HepG2 (cell line): ENCODE measurements at regions not wholly inside any gene's neighbourhood (a gene's known extent, or its start where the extent isn't known, plus 50 kb on each side); places are given as distances from the start of the nearest gene placed in this dataset.

Experiments
- BRD4 ChIP-seq: sonication (generic); formaldehyde crosslinking; IDR thresholded peaks from 2 replicates; pipeline ENCODE4 v1.4.0; 2020; ENCODE audit warnings: missing genetic modification reagents
- CCAR2 ChIP-seq: fragments of 200-400 bp; formaldehyde crosslinking; optimal IDR thresholded peaks from 2 replicates; pipeline ENCODE3; 2018; ENCODE audit warnings: low read depth, mild to moderate bottlenecking, low read length, moderate library complexity
- CHD4 ChIP-seq: fragments of 200-600 bp; sonication (generic); IDR thresholded peaks from 2 replicates; pipeline ENCODE4 v1.7.0; 2017; ENCODE audit warnings: mild to moderate bottlenecking, low read length, borderline replicate concordance
- FIP1L1 ChIP-seq: fragments of 200-400 bp; formaldehyde crosslinking; IDR thresholded peaks from 2 replicates; pipeline ENCODE4 v1.6.1; 2018; ENCODE audit warnings: low read depth, mild to moderate bottlenecking, low read length, moderate library complexity, borderline replicate concordance; ENCODE audit not compliant: insufficient read depth
- FOXO1 ChIP-seq: sonication (generic); formaldehyde crosslinking; IDR thresholded peaks from 2 replicates; pipeline ENCODE4 v1.4.0; 2020; ENCODE audit warnings: missing genetic modification reagents
- HES4 ChIP-seq: sonication (generic); formaldehyde crosslinking; IDR thresholded peaks from 2 replicates; pipeline ENCODE4 v1.9.0; 2021; ENCODE audit warnings: mild to moderate bottlenecking, missing genetic modification reagents, borderline replicate concordance
- KMT2A ChIP-seq: sonication (generic); formaldehyde crosslinking; IDR thresholded peaks from 2 replicates; pipeline ENCODE4 v1.4.0; 2020; ENCODE audit warnings: missing genetic modification reagents
- MTA1 ChIP-seq: sonication (generic); formaldehyde crosslinking; IDR thresholded peaks from 2 replicates; pipeline ENCODE4 v1.4.0; 2020; ENCODE audit warnings: missing genetic modification reagents, mild to moderate bottlenecking, borderline replicate concordance
- POLR2AphosphoS2 ChIP-seq: IDR thresholded peaks from 2 replicates; pipeline ENCODE4 v1.6.1; 2011; ENCODE audit warnings: low read depth, low read length, improper control_type of control experiment
- RFX3 ChIP-seq: IDR thresholded peaks from 2 replicates; pipeline ENCODE4 v1.6.1; 2016; ENCODE audit warnings: missing biosample characterization, missing genetic modification reagents
- SPEN ChIP-seq: sonication (generic); formaldehyde crosslinking; IDR thresholded peaks from 2 replicates; pipeline ENCODE4 v1.5.1; 2020; ENCODE audit warnings: low read depth, mild to moderate bottlenecking, missing genetic modification reagents
- SRSF9 ChIP-seq: fragments of 200-400 bp; formaldehyde crosslinking; IDR thresholded peaks from 2 replicates; pipeline ENCODE4 v1.6.1; 2018; ENCODE audit warnings: borderline replicate concordance, mild to moderate bottlenecking, low read depth, low read length; ENCODE audit not compliant: insufficient read depth, poor library complexity, severe bottlenecking
- TOPORS ChIP-seq: sonication (generic); formaldehyde crosslinking; IDR thresholded peaks from 2 replicates; pipeline ENCODE4 v1.8.0; 2023; ENCODE audit warnings: mild to moderate bottlenecking, missing genetic modification reagents
- ZFP37 ChIP-seq: sonication (generic); formaldehyde crosslinking; IDR thresholded peaks from 2 replicates; pipeline ENCODE4 v1.4.0; 2020; ENCODE audit warnings: missing genetic modification reagents, borderline replicate concordance
- ZNF205 ChIP-seq: IDR thresholded peaks from 2 replicates; pipeline ENCODE4 v1.6.1; 2018; ENCODE audit warnings: missing biosample characterization, missing genetic modification reagents
- ZNF501 ChIP-seq: sonication (generic); formaldehyde crosslinking; IDR thresholded peaks from 2 replicates; pipeline ENCODE4 v1.5.1; 2020; ENCODE audit warnings: mild to moderate bottlenecking, moderate library complexity, missing genetic modification reagents
- ZNF530 ChIP-seq: sonication (generic); formaldehyde crosslinking; IDR thresholded peaks from 2 replicates; pipeline ENCODE4 v1.5.0; 2020; ENCODE audit warnings: low read depth, mild to moderate bottlenecking, missing genetic modification reagents
- ZNF644 ChIP-seq: IDR thresholded peaks from 2 replicates; pipeline ENCODE4 v1.6.1; 2016; ENCODE audit warnings: low read depth
- ZNF672 ChIP-seq: sonication (generic); formaldehyde crosslinking; IDR thresholded peaks from 2 replicates; pipeline ENCODE4 v1.8.1; 2022; ENCODE audit warnings: missing genetic modification reagents
- ZNF709 ChIP-seq: sonication (generic); formaldehyde crosslinking; IDR thresholded peaks from 2 replicates; pipeline ENCODE4 v1.5.0; 2020; ENCODE audit warnings: mild to moderate bottlenecking, missing genetic modification reagents
- TF ChIP-seq, protein P1 (sequence below): sonication (generic); formaldehyde crosslinking; IDR thresholded peaks from 2 replicates; pipeline ENCODE4 v1.9.0; 2021; ENCODE audit warnings: missing genetic modification reagents, mild to moderate bottlenecking, borderline replicate concordance
- TF ChIP-seq, protein P2 (sequence below): sonication (generic); formaldehyde crosslinking; IDR thresholded peaks from 2 replicates; pipeline ENCODE4 v1.4.0; 2020; ENCODE audit warnings: mild to moderate bottlenecking, missing genetic modification reagents
- TF ChIP-seq, protein P3 (sequence below): sonication (generic); formaldehyde crosslinking; conservative IDR thresholded peaks from 2 replicates; pipeline ENCODE4 v1.4.0; 2020; ENCODE audit warnings: missing genetic modification reagents
- TF ChIP-seq, protein P4 (sequence below): sonication (generic); formaldehyde crosslinking; IDR thresholded peaks from 2 replicates; pipeline ENCODE4 v1.4.0; 2020; ENCODE audit warnings: missing genetic modification reagents

DNA sequence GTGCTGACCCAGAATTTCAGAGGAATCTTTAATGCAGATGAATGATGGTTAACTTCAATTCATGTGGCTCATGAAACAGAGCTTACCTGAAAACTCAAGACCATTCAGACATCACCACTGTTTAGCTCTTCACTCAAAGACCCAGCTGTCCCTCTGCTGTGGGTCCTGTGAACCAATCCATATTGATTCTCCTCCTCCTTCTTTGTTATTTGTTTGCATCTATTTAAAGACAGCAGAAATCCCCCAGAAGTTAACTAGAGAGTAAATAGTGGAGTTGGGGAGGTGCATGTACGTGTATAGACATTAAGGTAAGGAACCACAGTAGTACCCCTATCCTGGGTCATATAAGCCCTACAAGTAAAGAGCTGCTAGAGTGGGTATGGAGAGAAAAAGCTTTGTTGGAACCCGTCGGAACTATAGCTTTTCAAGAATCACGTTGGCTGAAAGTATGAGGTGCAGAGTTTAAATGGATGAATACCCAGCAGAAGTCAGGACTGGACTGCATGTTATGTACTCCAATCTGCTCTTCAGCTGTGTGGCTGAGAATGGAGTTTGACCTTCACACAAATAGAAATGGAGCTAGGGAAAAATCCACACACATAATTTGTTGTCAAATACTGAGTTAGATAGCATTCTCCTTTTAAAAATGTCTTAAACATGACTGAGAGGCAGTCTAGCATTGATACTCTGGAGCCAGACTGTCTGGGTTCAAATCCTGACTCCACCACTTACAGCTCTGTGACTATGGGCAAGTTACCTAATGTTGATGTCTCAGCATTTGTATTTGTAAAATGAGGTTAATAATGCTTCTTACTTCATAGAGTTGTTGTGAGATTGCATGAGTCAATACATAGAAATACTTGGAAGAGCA, 81.7 kb upstream of the HK2 start (continued):
- TF ChIP-seq, protein P1, sequence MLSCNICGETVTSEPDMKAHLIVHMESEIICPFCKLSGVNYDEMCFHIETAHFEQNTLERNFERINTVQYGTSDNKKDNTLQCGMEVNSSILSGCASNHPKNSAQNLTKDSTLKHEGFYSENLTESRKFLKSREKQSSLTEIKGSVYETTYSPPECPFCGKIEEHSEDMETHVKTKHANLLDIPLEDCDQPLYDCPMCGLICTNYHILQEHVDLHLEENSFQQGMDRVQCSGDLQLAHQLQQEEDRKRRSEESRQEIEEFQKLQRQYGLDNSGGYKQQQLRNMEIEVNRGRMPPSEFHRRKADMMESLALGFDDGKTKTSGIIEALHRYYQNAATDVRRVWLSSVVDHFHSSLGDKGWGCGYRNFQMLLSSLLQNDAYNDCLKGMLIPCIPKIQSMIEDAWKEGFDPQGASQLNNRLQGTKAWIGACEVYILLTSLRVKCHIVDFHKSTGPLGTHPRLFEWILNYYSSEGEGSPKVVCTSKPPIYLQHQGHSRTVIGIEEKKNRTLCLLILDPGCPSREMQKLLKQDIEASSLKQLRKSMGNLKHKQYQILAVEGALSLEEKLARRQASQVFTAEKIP, result no peak
- TF ChIP-seq, protein P2, sequence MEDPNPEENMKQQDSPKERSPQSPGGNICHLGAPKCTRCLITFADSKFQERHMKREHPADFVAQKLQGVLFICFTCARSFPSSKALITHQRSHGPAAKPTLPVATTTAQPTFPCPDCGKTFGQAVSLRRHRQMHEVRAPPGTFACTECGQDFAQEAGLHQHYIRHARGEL (CRISPR knock-in tag), result no peak
- TF ChIP-seq ZNF644 (CRISPR knock-in tag), result peak; percentile 84
- no peak for TF ChIP-seq BRD4 (CRISPR knock-in tag)
- TF ChIP-seq, protein P3, sequence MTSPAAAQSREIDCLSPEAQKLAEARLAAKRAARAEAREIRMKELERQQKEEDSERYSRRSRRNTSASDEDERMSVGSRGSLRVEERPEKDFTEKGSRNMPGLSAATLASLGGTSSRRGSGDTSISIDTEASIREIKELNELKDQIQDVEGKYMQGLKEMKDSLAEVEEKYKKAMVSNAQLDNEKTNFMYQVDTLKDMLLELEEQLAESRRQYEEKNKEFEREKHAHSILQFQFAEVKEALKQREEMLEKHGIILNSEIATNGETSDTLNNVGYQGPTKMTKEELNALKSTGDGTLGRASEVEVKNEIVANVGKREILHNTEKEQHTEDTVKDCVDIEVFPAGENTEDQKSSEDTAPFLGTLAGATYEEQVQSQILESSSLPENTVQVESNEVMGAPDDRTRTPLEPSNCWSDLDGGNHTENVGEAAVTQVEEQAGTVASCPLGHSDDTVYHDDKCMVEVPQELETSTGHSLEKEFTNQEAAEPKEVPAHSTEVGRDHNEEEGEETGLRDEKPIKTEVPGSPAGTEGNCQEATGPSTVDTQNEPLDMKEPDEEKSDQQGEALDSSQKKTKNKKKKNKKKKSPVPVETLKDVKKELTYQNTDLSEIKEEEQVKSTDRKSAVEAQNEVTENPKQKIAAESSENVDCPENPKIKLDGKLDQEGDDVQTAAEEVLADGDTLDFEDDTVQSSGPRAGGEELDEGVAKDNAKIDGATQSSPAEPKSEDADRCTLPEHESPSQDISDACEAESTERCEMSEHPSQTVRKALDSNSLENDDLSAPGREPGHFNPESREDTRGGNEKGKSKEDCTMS (CRISPR knock-in tag), result no peak
- no peak for TF ChIP-seq ZNF530 (CRISPR knock-in tag)
- TF ChIP-seq SRSF9, result no peak
- no peak for TF ChIP-seq CCAR2
- TF ChIP-seq SPEN, result no peak
- no peak; the same call in 1 of the 2 replicates for TF ChIP-seq TOPORS (CRISPR knock-in tag)
- no peak for TF ChIP-seq POLR2AphosphoS2
- no peak for TF ChIP-seq ZNF501
- TF ChIP-seq ZNF205, result 0 out of 2 replicates have a peak, but pooled peaks have one; percentile 56
- TF ChIP-seq CHD4, result 0 out of 2 replicates have a peak, but pooled peaks have one; percentile 55
- TF ChIP-seq KMT2A, result no peak
- TF ChIP-seq ZNF672, result no peak
- no peak for TF ChIP-seq ZNF709 (CRISPR knock-in tag)
- no peak for TF ChIP-seq ZFP37 (CRISPR knock-in tag)
- TF ChIP-seq MTA1 (CRISPR knock-in tag), result no peak
- no peak for TF ChIP-seq HES4
- no peak for TF ChIP-seq RFX3 (CRISPR knock-in tag)
- TF ChIP-seq, protein P4, sequence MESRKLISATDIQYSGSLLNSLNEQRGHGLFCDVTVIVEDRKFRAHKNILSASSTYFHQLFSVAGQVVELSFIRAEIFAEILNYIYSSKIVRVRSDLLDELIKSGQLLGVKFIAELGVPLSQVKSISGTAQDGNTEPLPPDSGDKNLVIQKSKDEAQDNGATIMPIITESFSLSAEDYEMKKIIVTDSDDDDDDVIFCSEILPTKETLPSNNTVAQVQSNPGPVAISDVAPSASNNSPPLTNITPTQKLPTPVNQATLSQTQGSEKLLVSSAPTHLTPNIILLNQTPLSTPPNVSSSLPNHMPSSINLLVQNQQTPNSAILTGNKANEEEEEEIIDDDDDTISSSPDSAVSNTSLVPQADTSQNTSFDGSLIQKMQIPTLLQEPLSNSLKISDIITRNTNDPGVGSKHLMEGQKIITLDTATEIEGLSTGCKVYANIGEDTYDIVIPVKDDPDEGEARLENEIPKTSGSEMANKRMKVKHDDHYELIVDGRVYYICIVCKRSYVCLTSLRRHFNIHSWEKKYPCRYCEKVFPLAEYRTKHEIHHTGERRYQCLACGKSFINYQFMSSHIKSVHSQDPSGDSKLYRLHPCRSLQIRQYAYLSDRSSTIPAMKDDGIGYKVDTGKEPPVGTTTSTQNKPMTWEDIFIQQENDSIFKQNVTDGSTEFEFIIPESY (CRISPR knock-in tag), result no peak
- TF ChIP-seq FIP1L1, result no peak
- TF ChIP-seq FOXO1 (CRISPR knock-in tag), result peak; percentile 33; the same call in 1 of the 2 replicates
